NCI-H1048 (cell line): ENCODE measurements at regions not wholly inside any gene's neighbourhood (a gene's known extent, or its start where the extent isn't known, plus 50 kb on each side); places are given as distances from the start of the nearest gene placed in this dataset.

Experiments used
- DNase-seq: peaks from one replicate; lab custom pipeline; 2025; lab: John Stamatoyannopoulos, UW

- DNase-seq = no peak
Observed at GRCh38 chr1:58430421-58431275, 115.9 kb downstream of the OMA1 start.

GRCh38 chr1:58426918-58427317, 119.6 kb downstream of the OMA1 start:
- no peak for DNase-seq

- no peak for DNase-seq
Observed at GRCh38 chr1:58422436-58422835, 124.1 kb downstream of the OMA1 start.

GRCh38 chr1:58418283-58419228, 128.0 kb downstream of the OMA1 start:
- DNase-seq = no peak

- no peak for DNase-seq
Observed at GRCh38 chr1:58412071-58412580, 134.4 kb downstream of the OMA1 start.

- DNase-seq = no peak
Observed at GRCh38 chr1:58409890-58410289, 136.6 kb downstream of the OMA1 start.

GRCh38 chr1:58409336-58409735, 137.2 kb downstream of the OMA1 start:
- DNase-seq = no peak

- no peak for DNase-seq
Observed at GRCh38 chr1:58406301-58407071, 140.0 kb downstream of the OMA1 start.

GRCh38 chr1:58405660-58406059, 140.9 kb downstream of the OMA1 start:
- DNase-seq = no peak

GRCh38 chr1:58403894-58404293, 142.6 kb downstream of the OMA1 start:
- DNase-seq = no peak

- DNase-seq = no peak
Observed at GRCh38 chr1:58402444-58402843, 144.1 kb downstream of the OMA1 start.

GRCh38 chr1:58401991-58402390, 144.5 kb downstream of the OMA1 start:
- no peak for DNase-seq

GRCh38 chr1:58399176-58399575, 147.3 kb downstream of the OMA1 start:
- DNase-seq = no peak

- DNase-seq = no peak
Observed at GRCh38 chr1:58398714-58399113, 147.8 kb downstream of the OMA1 start.

- no peak for DNase-seq
Observed at GRCh38 chr1:58397187-58397820, 149.2 kb downstream of the OMA1 start.

GRCh38 chr1:58396150-58396549, 150.4 kb downstream of the OMA1 start:
- no peak for DNase-seq

- no peak for DNase-seq
Observed at GRCh38 chr1:58395355-58395754, 151.2 kb downstream of the OMA1 start.

GRCh38 chr1:58392083-58392482, 154.4 kb downstream of the OMA1 start:
- DNase-seq = peak; percentile 30

- DNase-seq = no peak
Observed at GRCh38 chr1:58391514-58391913, 155.0 kb downstream of the OMA1 start.

- DNase-seq = no peak
Observed at GRCh38 chr1:58391056-58391455, 155.5 kb downstream of the OMA1 start.

GRCh38 chr1:58390091-58390490, 156.4 kb downstream of the OMA1 start:
- DNase-seq = no peak
